Mesothelial cell of epicardium (in vitro differentiated cells): ENCODE measurements at regions not wholly inside any gene's neighbourhood (a gene's known extent, or its start where the extent isn't known, plus 50 kb on each side); places are given as distances from the start of the nearest gene placed in this dataset.

ENCODE experiments used
- DNase-seq, 2 experiments: peaks; one replicate each; pipeline ENCODE4 v3.0.0; 2021; ENCODE audit warnings: low spot score in 2 of 2; ENCODE audit not compliant: unreplicated experiment in 2 of 2
- H3K27ac Mint-ChIP-seq: 2 replicates; pipeline ENCODE4 v1.8.0; 2021; ENCODE audit warnings: mixed read lengths
- H3K27me3 Mint-ChIP-seq: 2 replicates; pipeline ENCODE4 v1.8.0; 2021; ENCODE audit warnings: low read depth, mixed read lengths
- H3K36me3 Mint-ChIP-seq: 2 replicates; pipeline ENCODE4 v1.8.0; 2021; ENCODE audit warnings: mixed read lengths
- H3K4me1 Mint-ChIP-seq: 2 replicates; pipeline ENCODE4 v1.8.0; 2021; ENCODE audit warnings: mixed read lengths
- H3K4me3 Mint-ChIP-seq: 2 replicates; pipeline ENCODE4 v1.8.0; 2021; ENCODE audit warnings: mild to moderate bottlenecking, moderate library complexity, mixed read lengths
- H3K9me3 Mint-ChIP-seq: 2 replicates; pipeline ENCODE4 v1.8.0; 2021; ENCODE audit warnings: mixed read lengths
- CTCF ChIP-seq: fragments of 200-600 bp; sonication (generic); IDR thresholded peaks from one replicate; pipeline ENCODE4 v1.5.0; 2021; ENCODE audit warnings: antibody characterized with exemption; ENCODE audit not compliant: unreplicated experiment

GRCh38 chr2:122019724-122020123 lies 264.3 kb downstream of the TSN start:
- Mint-ChIP-seq H3K4me1 (peaks cover 25% of the 10 kb centered on the region), H3K27ac (no peak overlapping the region), H3K36me3 (no peaks in the 10 kb centered on the region), H3K9me3 (no peaks in the 10 kb centered on the region), H3K27me3 (peaks cover 16% of the 10 kb centered on the region), H3K4me3 (no peak overlapping the region)
- no peak for TF ChIP-seq CTCF
- DNase-seq = peak in 1 of 2 experiments; percentile 24

- Mint-ChIP-seq H3K4me3 (no peak overlapping the region), H3K9me3 (no peaks in the 10 kb centered on the region), H3K4me1 (peaks cover 26% of the 10 kb centered on the region), H3K27me3 (peaks cover 16% of the 10 kb centered on the region), H3K27ac (no peak overlapping the region), H3K36me3 (no peaks in the 10 kb centered on the region)
- DNase-seq = no peak
- no peak for TF ChIP-seq CTCF
Observed at GRCh38 chr2:122020377-122020776, 264.9 kb downstream of the TSN start.

DNA sequence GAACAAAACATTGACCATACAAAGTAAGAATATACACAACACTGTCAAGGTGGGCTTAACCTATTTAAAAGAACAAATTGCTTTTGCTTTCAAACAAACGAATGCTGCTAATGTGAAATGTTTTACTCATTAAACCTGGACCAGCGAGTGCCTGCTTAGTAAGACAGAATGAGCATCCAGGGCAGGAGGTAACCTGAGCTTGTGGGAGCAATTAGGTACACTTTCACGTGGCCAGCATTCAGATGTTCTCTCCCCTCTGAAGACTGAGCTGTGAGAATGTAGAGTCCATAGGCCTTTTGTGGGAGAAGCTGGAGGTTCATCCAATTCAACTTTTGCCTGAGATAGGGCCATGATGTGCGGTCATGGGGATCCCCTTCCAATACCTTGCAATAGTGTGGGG lies 266.5 kb downstream of the TSN start:
- DNase-seq = peak in 1 of 2 experiments; percentile 6
- Mint-ChIP-seq H3K4me3 (no peak overlapping the region), H3K27ac (no peak overlapping the region), H3K36me3 (no peaks in the 10 kb centered on the region), H3K27me3 (peaks cover 16% of the 10 kb centered on the region), H3K4me1 (peaks cover 31% of the 10 kb centered on the region), H3K9me3 (no peaks in the 10 kb centered on the region)
- TF ChIP-seq CTCF = no peak

GRCh38 chr2:122022531-122022930 lies 267.1 kb downstream of the TSN start:
- peak in 1 of 2 experiments; percentile 29 for DNase-seq
- Mint-ChIP-seq H3K4me3 (no peak overlapping the region), H3K4me1 (peaks cover 31% of the 10 kb centered on the region), H3K9me3 (no peaks in the 10 kb centered on the region), H3K36me3 (no peaks in the 10 kb centered on the region), H3K27ac (no peak overlapping the region), H3K27me3 (peaks cover 16% of the 10 kb centered on the region)
- no peak for TF ChIP-seq CTCF

GRCh38 chr2:122023059-122023864 lies 267.8 kb downstream of the TSN start:
- no peak overlapping the region for H3K27ac Mint-ChIP-seq
- peaks cover 37% of the 10 kb centered on the region for H3K4me1 Mint-ChIP-seq
- H3K27me3 Mint-ChIP-seq = peaks cover 16% of the 10 kb centered on the region
- no peak overlapping the region for H3K4me3 Mint-ChIP-seq
- TF ChIP-seq CTCF = no peak
- no peaks in the 10 kb centered on the region for H3K9me3 Mint-ChIP-seq
- DNase-seq = peak in 1 of 2 experiments; percentile 37
- no peaks in the 10 kb centered on the region for H3K36me3 Mint-ChIP-seq
